ENCODE measurements at regions not wholly inside any gene's neighbourhood (a gene's known extent, or its start where the extent isn't known, plus 50 kb on each side); places are given as distances from the start of the nearest gene placed in this dataset.

DNA sequence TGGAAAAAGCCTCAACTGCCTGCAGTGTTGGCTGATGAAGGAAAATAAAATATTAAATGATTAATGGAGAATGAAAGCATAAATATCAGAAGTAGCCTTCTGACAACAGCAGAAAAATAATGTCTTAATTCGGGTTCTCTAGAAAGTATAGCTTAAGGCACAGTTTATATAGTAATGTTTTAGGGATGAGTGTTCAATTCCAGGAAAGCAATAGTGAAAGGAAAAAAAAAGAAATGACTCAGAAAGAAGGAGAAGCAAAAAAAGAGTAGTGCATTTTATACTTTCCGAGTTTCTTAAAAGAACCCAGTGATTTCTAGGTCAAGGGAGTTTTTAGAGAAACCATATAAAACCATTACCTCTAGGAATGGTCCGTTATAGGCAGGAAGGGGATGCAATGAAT is 137.3 kb downstream of the HTR1B start:
- Histone ChIP-seq H3K36me3 (replicated peaks in 1 of 2; ENCODE audit: control insufficient read depth in 1 of 2, insufficient read depth in 2 of 2, low read length in 2 of 2) (no peaks in the 10 kb centered on the region), H3K27me3 (ENCODE audit: control insufficient read depth in 1 of 2, insufficient read depth in 2 of 2, low read length in 2 of 2) (no peaks in the 10 kb centered on the region), H3K79me2 (ENCODE audit: insufficient read depth, low read length) (no peaks in the 10 kb centered on the region), H3K9me3 (ENCODE audit: low read length) (peaks cover 25% of the 10 kb centered on the region; the same call in 1 of the 2 replicates), H3K4me2 (ENCODE audit: low read depth, low read length) (no peak overlapping the region), H3K27ac (ENCODE audit: extremely low read length, insufficient read depth, low read length) (no peak overlapping the region), H3K4me1 (ENCODE audit: insufficient read depth, low read length) (no peaks in the 10 kb centered on the region), H4K20me1 (ENCODE audit: insufficient read depth, low read length) (no peaks in the 10 kb centered on the region), H2AFZ (ENCODE audit: low read length) (no peak overlapping the region), H3K4me3 (replicated peaks in 1 of 3; ENCODE audit: insufficient read depth in 1 of 3, low read depth in 2 of 3, low read length in 3 of 3) (no peak overlapping the region), H3K9ac (ENCODE audit: insufficient read depth, low read depth, low read length) (no peak overlapping the region)
- DNase-seq (ENCODE audit: low spot score) (no peak), ATAC-seq (no peak), FAIRE-seq (no peak)
- in situ Hi-C loops (cut with HindIII; ENCODE audit: extremely low pct_ligation_motif_present, low pct_unique_long_range_greater_than_20kb) (no loop called here), intact Hi-C loops (cut with micrococcal nuclease; ENCODE audit: unreplicated experiment) (no loop called here)
- 0% methylated on average over 3 of the region's 3 CpGs for WGBS (ENCODE audit: low lambda C conversion rate)
- ChIA-PET CTCF (ENCODE audit: low intra/inter-chr PET ratio, low total read pairs) (no interaction called here), POLR2A (no interaction called here)
- BruUV-seq (replicated peaks): no TSS peak
- TF ChIP-seq, protein P1, sequence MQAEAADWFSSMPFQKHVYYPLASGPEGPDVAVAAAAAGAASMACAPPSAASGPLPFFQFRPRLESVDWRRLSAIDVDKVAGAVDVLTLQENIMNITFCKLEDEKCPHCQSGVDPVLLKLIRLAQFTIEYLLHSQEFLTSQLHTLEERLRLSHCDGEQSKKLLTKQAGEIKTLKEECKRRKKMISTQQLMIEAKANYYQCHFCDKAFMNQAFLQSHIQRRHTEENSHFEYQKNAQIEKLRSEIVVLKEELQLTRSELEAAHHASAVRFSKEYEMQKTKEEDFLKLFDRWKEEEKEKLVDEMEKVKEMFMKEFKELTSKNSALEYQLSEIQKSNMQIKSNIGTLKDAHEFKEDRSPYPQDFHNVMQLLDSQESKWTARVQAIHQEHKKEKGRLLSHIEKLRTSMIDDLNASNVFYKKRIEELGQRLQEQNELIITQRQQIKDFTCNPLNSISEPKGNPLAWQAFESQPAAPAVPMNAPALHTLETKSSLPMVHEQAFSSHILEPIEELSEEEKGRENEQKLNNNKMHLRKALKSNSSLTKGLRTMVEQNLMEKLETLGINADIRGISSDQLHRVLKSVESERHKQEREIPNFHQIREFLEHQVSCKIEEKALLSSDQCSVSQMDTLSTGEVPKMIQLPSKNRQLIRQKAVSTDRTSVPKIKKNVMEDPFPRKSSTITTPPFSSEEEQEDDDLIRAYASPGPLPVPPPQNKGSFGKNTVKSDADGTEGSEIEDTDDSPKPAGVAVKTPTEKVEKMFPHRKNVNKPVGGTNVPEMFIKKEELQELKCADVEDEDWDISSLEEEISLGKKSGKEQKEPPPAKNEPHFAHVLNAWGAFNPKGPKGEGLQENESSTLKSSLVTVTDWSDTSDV (CRISPR knock-in tag; IDR thresholded peaks at IDR 0.05): no peak
- TF ChIP-seq CBX1 (IDR thresholded peaks at IDR 0.05; ENCODE audit: low read depth) (no peak), ZNF850 (CRISPR knock-in tag; conservative IDR thresholded peaks at IDR 0.05) (no peak), CBX2 (IDR thresholded peaks at IDR 0.05; ENCODE audit: low read depth, low read length) (no peak), CBX2 (CRISPR knock-in tag; IDR thresholded peaks at IDR 0.05; ENCODE audit: low read depth) (no peak)
- TF ChIP-seq, protein P2, sequence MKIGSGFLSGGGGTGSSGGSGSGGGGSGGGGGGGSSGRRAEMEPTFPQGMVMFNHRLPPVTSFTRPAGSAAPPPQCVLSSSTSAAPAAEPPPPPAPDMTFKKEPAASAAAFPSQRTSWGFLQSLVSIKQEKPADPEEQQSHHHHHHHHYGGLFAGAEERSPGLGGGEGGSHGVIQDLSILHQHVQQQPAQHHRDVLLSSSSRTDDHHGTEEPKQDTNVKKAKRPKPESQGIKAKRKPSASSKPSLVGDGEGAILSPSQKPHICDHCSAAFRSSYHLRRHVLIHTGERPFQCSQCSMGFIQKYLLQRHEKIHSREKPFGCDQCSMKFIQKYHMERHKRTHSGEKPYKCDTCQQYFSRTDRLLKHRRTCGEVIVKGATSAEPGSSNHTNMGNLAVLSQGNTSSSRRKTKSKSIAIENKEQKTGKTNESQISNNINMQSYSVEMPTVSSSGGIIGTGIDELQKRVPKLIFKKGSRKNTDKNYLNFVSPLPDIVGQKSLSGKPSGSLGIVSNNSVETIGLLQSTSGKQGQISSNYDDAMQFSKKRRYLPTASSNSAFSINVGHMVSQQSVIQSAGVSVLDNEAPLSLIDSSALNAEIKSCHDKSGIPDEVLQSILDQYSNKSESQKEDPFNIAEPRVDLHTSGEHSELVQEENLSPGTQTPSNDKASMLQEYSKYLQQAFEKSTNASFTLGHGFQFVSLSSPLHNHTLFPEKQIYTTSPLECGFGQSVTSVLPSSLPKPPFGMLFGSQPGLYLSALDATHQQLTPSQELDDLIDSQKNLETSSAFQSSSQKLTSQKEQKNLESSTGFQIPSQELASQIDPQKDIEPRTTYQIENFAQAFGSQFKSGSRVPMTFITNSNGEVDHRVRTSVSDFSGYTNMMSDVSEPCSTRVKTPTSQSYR (CRISPR knock-in tag; IDR thresholded peaks at IDR 0.05; ENCODE audit: borderline replicate concordance): no peak
- TF ChIP-seq, protein P3, sequence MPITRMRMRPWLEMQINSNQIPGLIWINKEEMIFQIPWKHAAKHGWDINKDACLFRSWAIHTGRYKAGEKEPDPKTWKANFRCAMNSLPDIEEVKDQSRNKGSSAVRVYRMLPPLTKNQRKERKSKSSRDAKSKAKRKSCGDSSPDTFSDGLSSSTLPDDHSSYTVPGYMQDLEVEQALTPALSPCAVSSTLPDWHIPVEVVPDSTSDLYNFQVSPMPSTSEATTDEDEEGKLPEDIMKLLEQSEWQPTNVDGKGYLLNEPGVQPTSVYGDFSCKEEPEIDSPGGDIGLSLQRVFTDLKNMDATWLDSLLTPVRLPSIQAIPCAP (CRISPR knock-in tag; IDR thresholded peaks at IDR 0.05; ENCODE audit: low read depth): no peak
- TF ChIP-seq, protein P4, sequence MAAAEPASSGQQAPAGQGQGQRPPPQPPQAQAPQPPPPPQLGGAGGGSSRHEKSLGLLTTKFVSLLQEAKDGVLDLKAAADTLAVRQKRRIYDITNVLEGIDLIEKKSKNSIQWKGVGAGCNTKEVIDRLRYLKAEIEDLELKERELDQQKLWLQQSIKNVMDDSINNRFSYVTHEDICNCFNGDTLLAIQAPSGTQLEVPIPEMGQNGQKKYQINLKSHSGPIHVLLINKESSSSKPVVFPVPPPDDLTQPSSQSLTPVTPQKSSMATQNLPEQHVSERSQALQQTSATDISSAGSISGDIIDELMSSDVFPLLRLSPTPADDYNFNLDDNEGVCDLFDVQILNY (CRISPR knock-in tag; conservative IDR thresholded peaks at IDR 0.05): no peak

All from HepG2 (cell line).